Endodermal cell (in vitro differentiated cells): ENCODE measurements at regions not wholly inside any gene's neighbourhood (a gene's known extent, or its start where the extent isn't known, plus 50 kb on each side); places are given as distances from the start of the nearest gene placed in this dataset.

Experiments
- DNase-seq: peaks from one replicate; pipeline ENCODE4 v3.0.0-alpha.2; 2017
- H3K27ac ChIP-seq: 2 replicates; pipeline ENCODE4 v1.5.1; 2013; ENCODE audit warnings: mild to moderate bottlenecking, low read depth, low read length, moderate library complexity
- H3K27me3 ChIP-seq: 2 replicates; pipeline ENCODE4 v1.6.1; 2013; ENCODE audit warnings: mild to moderate bottlenecking, low read length, moderate library complexity; ENCODE audit not compliant: insufficient read depth, control insufficient read depth, poor library complexity, severe bottlenecking
- H3K36me3 ChIP-seq: 2 replicates; pipeline ENCODE4 v1.7.0; 2013; ENCODE audit warnings: mild to moderate bottlenecking, low read length, moderate library complexity; ENCODE audit not compliant: control insufficient read depth, insufficient read depth
- H3K4me1 ChIP-seq: one replicate; pipeline ENCODE4 v1.7.0; 2013; ENCODE audit warnings: low read length; ENCODE audit not compliant: control insufficient read depth, insufficient read depth
- H3K4me3 ChIP-seq: 2 replicates; pipeline ENCODE4 v1.5.1; 2013; ENCODE audit warnings: mild to moderate bottlenecking, low read length, moderate library complexity
- H3K9ac ChIP-seq: 2 replicates; pipeline ENCODE4 v1.6.1; 2013; ENCODE audit warnings: mild to moderate bottlenecking, low read length, moderate library complexity; ENCODE audit not compliant: poor library complexity, severe bottlenecking; ENCODE audit errors: extremely low read depth
- H3K9me3 ChIP-seq: 2 replicates; pipeline ENCODE4 v1.6.1; 2013; ENCODE audit warnings: mild to moderate bottlenecking, low read length, moderate library complexity; ENCODE audit not compliant: control insufficient read depth
- H3K27ac Mint-ChIP-seq: 2 replicates; pipeline ENCODE4 v1.8.0; 2020; ENCODE audit warnings: mixed read lengths
- H3K27me3 Mint-ChIP-seq: 2 replicates; pipeline ENCODE4 v1.8.0; 2021; ENCODE audit warnings: mild to moderate bottlenecking, mixed read lengths; ENCODE audit not compliant: insufficient read depth
- H3K36me3 Mint-ChIP-seq: 2 replicates; pipeline ENCODE4 v1.8.0; 2020; ENCODE audit warnings: low read depth, mixed read lengths
- H3K4me1 Mint-ChIP-seq: 2 replicates; pipeline ENCODE4 v1.8.0; 2020; ENCODE audit warnings: mixed read lengths
- H3K4me3 Mint-ChIP-seq: 2 replicates; pipeline ENCODE4 v1.8.0; 2020; ENCODE audit warnings: mild to moderate bottlenecking, moderate library complexity, mixed read lengths
- H3K9me3 Mint-ChIP-seq: 2 replicates; pipeline ENCODE4 v1.8.0; 2020; ENCODE audit warnings: mild to moderate bottlenecking, mixed read lengths
- WGBS, 2 experiments: methylation state at CpG; one replicate each; pipeline versions ENCODE4 v1.1.5 to v1.1.7; 2013; ENCODE audit warnings: missing lambda C conversion rate in 2 of 2, mixed read lengths in 1 of 2; ENCODE audit not compliant: insufficient coverage in 1 of 2, insufficient read length in 1 of 2; 5-methylcytosine and 5-hydroxymethylcytosine counted together
- TF ChIP-seq, protein P1 (sequence below): fragments of 200-600 bp; sonication (generic); conservative IDR thresholded peaks from 2 replicates; pipeline ENCODE4 v1.5.0; 2021; ENCODE audit warnings: antibody characterized with exemption, mild to moderate bottlenecking

- no peaks in the 10 kb centered on the region for H3K27me3 ChIP-seq
- H3K27me3 Mint-ChIP-seq = no peaks in the 10 kb centered on the region
Measured at GRCh38 chr12:90712671-90713070, 242.3 kb downstream of the CCER1 start.

GRCh38 chr12:90710711-90711110 is 244.3 kb downstream of the CCER1 start:
- DNase-seq = no peak
- Histone ChIP-seq H3K27ac (no peak overlapping the region), H3K27me3 (no peaks in the 10 kb centered on the region), H3K36me3 (no peaks in the 10 kb centered on the region), H3K4me1 (no peaks in the 10 kb centered on the region), H3K9me3 (no peaks in the 10 kb centered on the region), H3K4me3 (no peak overlapping the region), H3K9ac (no peak overlapping the region)
- TF ChIP-seq, protein P1, sequence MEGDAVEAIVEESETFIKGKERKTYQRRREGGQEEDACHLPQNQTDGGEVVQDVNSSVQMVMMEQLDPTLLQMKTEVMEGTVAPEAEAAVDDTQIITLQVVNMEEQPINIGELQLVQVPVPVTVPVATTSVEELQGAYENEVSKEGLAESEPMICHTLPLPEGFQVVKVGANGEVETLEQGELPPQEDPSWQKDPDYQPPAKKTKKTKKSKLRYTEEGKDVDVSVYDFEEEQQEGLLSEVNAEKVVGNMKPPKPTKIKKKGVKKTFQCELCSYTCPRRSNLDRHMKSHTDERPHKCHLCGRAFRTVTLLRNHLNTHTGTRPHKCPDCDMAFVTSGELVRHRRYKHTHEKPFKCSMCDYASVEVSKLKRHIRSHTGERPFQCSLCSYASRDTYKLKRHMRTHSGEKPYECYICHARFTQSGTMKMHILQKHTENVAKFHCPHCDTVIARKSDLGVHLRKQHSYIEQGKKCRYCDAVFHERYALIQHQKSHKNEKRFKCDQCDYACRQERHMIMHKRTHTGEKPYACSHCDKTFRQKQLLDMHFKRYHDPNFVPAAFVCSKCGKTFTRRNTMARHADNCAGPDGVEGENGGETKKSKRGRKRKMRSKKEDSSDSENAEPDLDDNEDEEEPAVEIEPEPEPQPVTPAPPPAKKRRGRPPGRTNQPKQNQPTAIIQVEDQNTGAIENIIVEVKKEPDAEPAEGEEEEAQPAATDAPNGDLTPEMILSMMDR = no peak
- H3K36me3 Mint-ChIP-seq = no peaks in the 10 kb centered on the region
- WGBS, 2 experiments = 97% methylated on average over 3 of the region's 3 CpGs; no CpG with 5 or more reads in 1 of the 2 experiments
- H3K9me3 Mint-ChIP-seq = no peaks in the 10 kb centered on the region
- H3K27ac Mint-ChIP-seq = no peak overlapping the region
- H3K4me1 Mint-ChIP-seq = no peaks in the 10 kb centered on the region
- H3K4me3 Mint-ChIP-seq = no peak overlapping the region
- no peaks in the 10 kb centered on the region for H3K27me3 Mint-ChIP-seq

More at GRCh38 chr12:90712671-90713070, 242.3 kb downstream of the CCER1 start:
- TF ChIP-seq, protein P1 = no peak
- Mint-ChIP-seq H3K9me3 (no peaks in the 10 kb centered on the region), H3K36me3 (no peaks in the 10 kb centered on the region), H3K4me1 (no peaks in the 10 kb centered on the region), H3K4me3 (no peak overlapping the region), H3K27ac (no peak overlapping the region)
- H3K36me3 ChIP-seq = no peaks in the 10 kb centered on the region
- H3K9ac ChIP-seq = no peak overlapping the region
- DNase-seq = no peak
- no peak overlapping the region for H3K4me3 ChIP-seq
- WGBS, 2 experiments = 84 to 88% methylated on average over 1 to 2 of the region's 2 CpGs
- H3K9me3 ChIP-seq = no peaks in the 10 kb centered on the region
- H3K4me1 ChIP-seq = no peaks in the 10 kb centered on the region
- H3K27ac ChIP-seq = no peak overlapping the region

DNA sequence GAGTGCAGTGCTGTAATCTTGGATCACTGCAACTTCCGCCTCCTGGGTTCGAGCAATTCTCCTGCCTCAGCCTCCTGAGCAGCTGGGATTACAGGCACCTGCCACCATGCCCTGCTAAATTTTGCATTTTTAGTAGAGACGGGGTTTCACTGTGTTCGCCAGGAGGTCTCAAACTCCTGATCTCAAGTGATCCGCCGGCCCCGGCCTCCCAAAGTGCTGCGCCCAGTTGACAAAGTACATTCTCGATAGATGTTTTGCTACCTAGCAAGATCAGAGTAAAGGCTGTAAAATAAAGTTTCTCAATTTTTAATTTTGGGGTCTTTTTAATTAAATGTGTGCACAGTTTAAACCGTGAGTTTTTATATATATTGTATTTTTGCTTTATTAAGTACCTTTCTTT is 248.9 kb downstream of the CCER1 start:
- H3K27ac ChIP-seq = no peak overlapping the region
- no peak overlapping the region for H3K4me3 Mint-ChIP-seq
- no peak overlapping the region for H3K27ac Mint-ChIP-seq
- no peaks in the 10 kb centered on the region for H3K9me3 ChIP-seq
- H3K27me3 ChIP-seq = no peaks in the 10 kb centered on the region
- no peaks in the 10 kb centered on the region for H3K9me3 Mint-ChIP-seq
- no peak for DNase-seq
- H3K9ac ChIP-seq = no peak overlapping the region
- no peaks in the 10 kb centered on the region for H3K36me3 ChIP-seq
- 89 to 95% methylated on average over 2 to 9 of the region's 10 CpGs for WGBS, 2 experiments
- no peaks in the 10 kb centered on the region for H3K36me3 Mint-ChIP-seq
- no peaks in the 10 kb centered on the region for H3K27me3 Mint-ChIP-seq
- H3K4me1 Mint-ChIP-seq = no peaks in the 10 kb centered on the region
- TF ChIP-seq, protein P1 = no peak
- H3K4me1 ChIP-seq = no peaks in the 10 kb centered on the region
- no peak overlapping the region for H3K4me3 ChIP-seq
